ENCODE measurements at regions not wholly inside any gene's neighbourhood (a gene's known extent, or its start where the extent isn't known, plus 50 kb on each side); places are given as distances from the start of the nearest gene placed in this dataset.

- TF ChIP-seq CTCF (IDR thresholded peaks at IDR 0.05; ENCODE audit: low read length) = no peak
- no peak for TF ChIP-seq EZH2 (IDR thresholded peaks at IDR 0.05; ENCODE audit: borderline replicate concordance, low read length)
These were observed 80.4 kb downstream of the ABCC12 start for GRCh38 chr16:48075398-48075797.

All from OCI-LY1 (cell line).